ENCODE measurements at regions not wholly inside any gene's neighbourhood (a gene's known extent, or its start where the extent isn't known, plus 50 kb on each side); places are given as distances from the start of the nearest gene placed in this dataset.
"Not testable (repeated sequence)": the region's sequence is repeated elsewhere in the genome, so short reads cannot be mapped to it uniquely, and the experiment has no call there.

- Histone ChIP-seq H3K27ac (ENCODE audit: low read depth, low read length, severe bottlenecking) (no peak overlapping the region), H3K36me3 (ENCODE audit: control insufficient read depth, insufficient read depth, low read length) (no peaks in the 10 kb centered on the region), H3K9me3 (ENCODE audit: control insufficient read depth, low read length) (no peaks in the 10 kb centered on the region), H3K4me1 (ENCODE audit: control insufficient read depth, insufficient read depth, low read length, poor library complexity, severe bottlenecking) (no peaks in the 10 kb centered on the region), H3K4me3 (ENCODE audit: extremely low read depth, insufficient read depth, low read length, poor library complexity, severe bottlenecking) (no peak overlapping the region)
- whole genome bisulfite sequencing, 2 experiments (ENCODE audit: insufficient coverage in 2 of 2) = 50 to 60% methylated on average over 1 of the region's 3 CpGs
Observed at GRCh38 chr3:170814822-170815221, 55.2 kb downstream of the RPL22L1 start.

GRCh38 chr3:170813266-170813665, 56.7 kb downstream of the RPL22L1 start:
- Histone ChIP-seq H3K4me1 (ENCODE audit: control insufficient read depth, insufficient read depth, low read length, poor library complexity, severe bottlenecking) (peaks cover 3% of the 10 kb centered on the region), H3K9me3 (ENCODE audit: control insufficient read depth, low read length) (no peaks in the 10 kb centered on the region), H3K27ac (ENCODE audit: low read depth, low read length, severe bottlenecking) (no peak overlapping the region), H3K4me3 (ENCODE audit: extremely low read depth, insufficient read depth, low read length, poor library complexity, severe bottlenecking) (no peak overlapping the region), H3K36me3 (ENCODE audit: control insufficient read depth, insufficient read depth, low read length) (no peaks in the 10 kb centered on the region)
- WGBS, 2 experiments (ENCODE audit: insufficient coverage in 2 of 2) = 78 to 82% methylated on average over 3 to 4 of the region's 5 CpGs

- H3K4me1 ChIP-seq (ENCODE audit: control insufficient read depth, insufficient read depth, low read length, poor library complexity, severe bottlenecking) = peaks cover 3% of the 10 kb centered on the region
- WGBS, 2 experiments (ENCODE audit: insufficient coverage in 2 of 2) = 27 to 52% methylated on average over 3 to 5 of the region's 8 CpGs
- H3K27ac ChIP-seq (ENCODE audit: low read depth, low read length, severe bottlenecking) = no peak overlapping the region
- H3K4me3 ChIP-seq (ENCODE audit: extremely low read depth, insufficient read depth, low read length, poor library complexity, severe bottlenecking) = no peak overlapping the region
- H3K36me3 ChIP-seq (ENCODE audit: control insufficient read depth, insufficient read depth, low read length) = no peaks in the 10 kb centered on the region
- no peaks in the 10 kb centered on the region for H3K9me3 ChIP-seq (ENCODE audit: control insufficient read depth, low read length)
Observed at GRCh38 chr3:170811928-170812591, 57.9 kb downstream of the RPL22L1 start.

GRCh38 chr3:170811515-170811914, 58.5 kb downstream of the RPL22L1 start:
- H3K27ac ChIP-seq (ENCODE audit: low read depth, low read length, severe bottlenecking) = no peak overlapping the region
- H3K4me3 ChIP-seq (ENCODE audit: extremely low read depth, insufficient read depth, low read length, poor library complexity, severe bottlenecking) = no peak overlapping the region
- 78% methylated on average over 4 of the region's 5 CpGs; no CpG with 5 or more reads in 1 of the 2 experiments for WGBS, 2 experiments (ENCODE audit: insufficient coverage in 2 of 2)
- peaks cover 3% of the 10 kb centered on the region for H3K4me1 ChIP-seq (ENCODE audit: control insufficient read depth, insufficient read depth, low read length, poor library complexity, severe bottlenecking)
- H3K9me3 ChIP-seq (ENCODE audit: control insufficient read depth, low read length) = no peaks in the 10 kb centered on the region
- no peaks in the 10 kb centered on the region for H3K36me3 ChIP-seq (ENCODE audit: control insufficient read depth, insufficient read depth, low read length)

GRCh38 chr3:170809975-170810357, 60.0 kb downstream of the RPL22L1 start:
- Histone ChIP-seq H3K4me3 (ENCODE audit: extremely low read depth, insufficient read depth, low read length, poor library complexity, severe bottlenecking) (no peak overlapping the region), H3K27ac (ENCODE audit: low read depth, low read length, severe bottlenecking) (no peak overlapping the region), H3K4me1 (ENCODE audit: control insufficient read depth, insufficient read depth, low read length, poor library complexity, severe bottlenecking) (peaks cover 3% of the 10 kb centered on the region), H3K9me3 (ENCODE audit: control insufficient read depth, low read length) (no peaks in the 10 kb centered on the region), H3K36me3 (ENCODE audit: control insufficient read depth, insufficient read depth, low read length) (no peaks in the 10 kb centered on the region)
- WGBS, 2 experiments (ENCODE audit: insufficient coverage in 2 of 2) = 69 to 88% methylated on average over 1 of the region's 1 CpG

- no peaks in the 10 kb centered on the region for H3K9me3 ChIP-seq (ENCODE audit: control insufficient read depth, low read length)
- WGBS, 2 experiments (ENCODE audit: insufficient coverage in 2 of 2) = 74 to 76% methylated on average over 13 to 14 of the region's 14 CpGs
- peaks cover 3% of the 10 kb centered on the region for H3K4me1 ChIP-seq (ENCODE audit: control insufficient read depth, insufficient read depth, low read length, poor library complexity, severe bottlenecking)
- no peak overlapping the region for H3K4me3 ChIP-seq (ENCODE audit: extremely low read depth, insufficient read depth, low read length, poor library complexity, severe bottlenecking)
- no peaks in the 10 kb centered on the region for H3K36me3 ChIP-seq (ENCODE audit: control insufficient read depth, insufficient read depth, low read length)
- H3K27ac ChIP-seq (ENCODE audit: low read depth, low read length, severe bottlenecking) = no peak overlapping the region
Observed at GRCh38 chr3:170809007-170809974, 60.7 kb downstream of the RPL22L1 start.

- H3K9me3 ChIP-seq (ENCODE audit: control insufficient read depth, low read length) = no peaks in the 10 kb centered on the region
- WGBS, 2 experiments (ENCODE audit: insufficient coverage in 2 of 2) = no CpG with 5 or more reads among the region's 5 CpGs
- peaks cover 7% of the 10 kb centered on the region for H3K4me1 ChIP-seq (ENCODE audit: control insufficient read depth, insufficient read depth, low read length, poor library complexity, severe bottlenecking)
- no peak overlapping the region for H3K4me3 ChIP-seq (ENCODE audit: extremely low read depth, insufficient read depth, low read length, poor library complexity, severe bottlenecking)
- H3K27ac ChIP-seq (ENCODE audit: low read depth, low read length, severe bottlenecking) = no peak overlapping the region
- no peaks in the 10 kb centered on the region for H3K36me3 ChIP-seq (ENCODE audit: control insufficient read depth, insufficient read depth, low read length)
Observed at GRCh38 chr3:170808041-170808440, 62.0 kb downstream of the RPL22L1 start.

GRCh38 chr3:170806676-170807075, 63.3 kb downstream of the RPL22L1 start:
- Histone ChIP-seq H3K27ac (ENCODE audit: low read depth, low read length, severe bottlenecking) (no peak overlapping the region), H3K4me3 (ENCODE audit: extremely low read depth, insufficient read depth, low read length, poor library complexity, severe bottlenecking) (no peak overlapping the region), H3K9me3 (ENCODE audit: control insufficient read depth, low read length) (no peaks in the 10 kb centered on the region), H3K36me3 (ENCODE audit: control insufficient read depth, insufficient read depth, low read length) (no peaks in the 10 kb centered on the region), H3K4me1 (ENCODE audit: control insufficient read depth, insufficient read depth, low read length, poor library complexity, severe bottlenecking) (peaks cover 17% of the 10 kb centered on the region)
- WGBS, 2 experiments (ENCODE audit: insufficient coverage in 2 of 2) = 100% methylated on average over 1 of the region's 2 CpGs

- Histone ChIP-seq H3K4me1 (ENCODE audit: control insufficient read depth, insufficient read depth, low read length, poor library complexity, severe bottlenecking) (peaks cover 19% of the 10 kb centered on the region), H3K27ac (ENCODE audit: low read depth, low read length, severe bottlenecking) (no peak overlapping the region), H3K9me3 (ENCODE audit: control insufficient read depth, low read length) (no peaks in the 10 kb centered on the region), H3K36me3 (ENCODE audit: control insufficient read depth, insufficient read depth, low read length) (no peaks in the 10 kb centered on the region), H3K4me3 (ENCODE audit: extremely low read depth, insufficient read depth, low read length, poor library complexity, severe bottlenecking) (no peak overlapping the region)
- WGBS, 2 experiments (ENCODE audit: insufficient coverage in 2 of 2) = 93 to 97% methylated on average over 2 to 5 of the region's 5 CpGs
Observed at GRCh38 chr3:170806141-170806540, 63.9 kb downstream of the RPL22L1 start.

- not testable (repeated sequence) for H3K4me3 ChIP-seq (ENCODE audit: extremely low read depth, insufficient read depth, low read length, poor library complexity, severe bottlenecking); H3K9me3 ChIP-seq (ENCODE audit: control insufficient read depth, low read length)
- 83 to 100% methylated on average over 1 of the region's 1 CpG for WGBS, 2 experiments (ENCODE audit: insufficient coverage in 2 of 2)
Observed at GRCh38 chr3:170805296-170805695, 64.7 kb downstream of the RPL22L1 start.

GRCh38 chr3:170804634-170805033, 65.4 kb downstream of the RPL22L1 start:
- H3K36me3 ChIP-seq (ENCODE audit: control insufficient read depth, insufficient read depth, low read length); H3K9me3 ChIP-seq (ENCODE audit: control insufficient read depth, low read length); H3K27ac ChIP-seq (ENCODE audit: low read depth, low read length, severe bottlenecking); H3K4me3 ChIP-seq (ENCODE audit: extremely low read depth, insufficient read depth, low read length, poor library complexity, severe bottlenecking): not testable (repeated sequence)
- WGBS, 2 experiments (ENCODE audit: insufficient coverage in 2 of 2) = no CpG with 5 or more reads among the region's 1 CpG
- peaks cover 19% of the 10 kb centered on the region for H3K4me1 ChIP-seq (ENCODE audit: control insufficient read depth, insufficient read depth, low read length, poor library complexity, severe bottlenecking)

More at GRCh38 chr3:170805296-170805695, 64.7 kb downstream of the RPL22L1 start:
- not testable (repeated sequence) for H3K27ac ChIP-seq (ENCODE audit: low read depth, low read length, severe bottlenecking); H3K36me3 ChIP-seq (ENCODE audit: control insufficient read depth, insufficient read depth, low read length)
- H3K4me1 ChIP-seq (ENCODE audit: control insufficient read depth, insufficient read depth, low read length, poor library complexity, severe bottlenecking) = peaks cover 19% of the 10 kb centered on the region
